GM21825 (cell line): ENCODE measurements at regions not wholly inside any gene's neighbourhood (a gene's known extent, or its start where the extent isn't known, plus 50 kb on each side); places are given as distances from the start of the nearest gene placed in this dataset.
A peak's percentile ranks its signal among the peaks of the same experiment; 100 is the strongest.

Experiments used
- ATAC-seq: cut with Tn5 transposase; IDR thresholded peaks from one replicate; pipeline ENCODE4 v1.9.1; 2021; ENCODE audit warnings: mild to moderate bottlenecking, moderate library complexity; ENCODE audit not compliant: unreplicated experiment

DNA sequence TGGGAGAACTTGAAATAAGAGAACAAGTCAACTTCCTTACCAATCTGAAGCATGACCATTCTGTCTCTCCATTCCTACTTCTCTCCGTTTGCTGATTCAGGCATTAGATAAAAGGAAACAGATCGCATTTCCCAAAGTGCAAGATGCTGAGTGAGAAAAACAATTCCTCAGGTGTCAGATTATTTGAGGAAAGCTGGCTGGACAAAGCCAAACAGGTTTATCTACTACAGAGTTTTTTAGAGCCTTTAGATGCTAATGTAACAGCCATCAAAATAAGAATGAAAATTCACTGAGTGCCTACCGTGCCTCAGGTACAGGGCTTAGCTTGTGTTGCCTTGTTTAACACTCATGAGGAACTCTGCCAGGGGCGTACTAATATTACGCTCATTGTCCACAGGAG is 135.9 kb upstream of the MBL2 start:
- no peak for ATAC-seq

DNA sequence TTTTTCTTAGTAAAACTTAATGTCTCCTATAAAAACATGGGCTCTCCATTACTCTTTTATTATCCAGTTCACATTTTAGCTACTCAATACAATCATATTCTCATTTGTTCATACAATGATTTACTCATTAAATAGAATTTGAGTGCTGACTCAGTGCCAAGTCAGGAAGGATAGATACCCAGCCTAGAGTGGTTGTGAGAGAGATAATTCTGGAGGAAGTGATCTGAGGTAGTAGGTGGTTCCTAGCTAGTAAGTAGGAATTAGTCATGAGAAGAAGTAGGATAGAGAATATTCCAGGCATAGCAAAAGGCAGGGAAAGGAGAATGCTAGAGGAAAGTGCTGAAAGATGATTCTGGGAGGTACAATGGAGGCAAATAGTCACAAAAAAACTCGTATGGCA is 133.5 kb upstream of the MBL2 start:
- no peak for ATAC-seq

- no peak for ATAC-seq
These were observed 130.9 kb upstream of the MBL2 start for GRCh38 chr10:52903397-52903938.

DNA sequence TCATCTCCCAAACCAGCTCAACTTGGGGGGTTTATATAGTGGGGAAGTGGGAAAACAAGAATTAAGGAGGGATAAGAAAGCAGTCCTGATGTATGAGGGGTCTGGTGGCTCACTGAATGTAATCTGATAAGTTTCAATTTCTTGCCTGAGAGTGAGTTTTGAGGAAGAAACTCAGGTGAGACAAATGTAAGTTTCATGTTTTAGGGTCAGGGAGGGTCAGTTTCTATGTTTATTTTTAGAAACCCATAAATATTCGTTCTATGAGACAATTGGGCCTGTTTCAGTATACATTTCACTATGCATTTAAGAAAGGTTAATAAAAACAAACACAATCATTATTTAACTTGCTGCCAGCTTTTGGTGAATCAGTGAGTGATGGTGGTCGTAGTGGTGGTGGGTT is 128.0 kb upstream of the MBL2 start:
- ATAC-seq, result peak; percentile 77

- ATAC-seq, result no peak
These were observed 124.6 kb upstream of the MBL2 start for GRCh38 chr10:52897162-52897561.

DNA sequence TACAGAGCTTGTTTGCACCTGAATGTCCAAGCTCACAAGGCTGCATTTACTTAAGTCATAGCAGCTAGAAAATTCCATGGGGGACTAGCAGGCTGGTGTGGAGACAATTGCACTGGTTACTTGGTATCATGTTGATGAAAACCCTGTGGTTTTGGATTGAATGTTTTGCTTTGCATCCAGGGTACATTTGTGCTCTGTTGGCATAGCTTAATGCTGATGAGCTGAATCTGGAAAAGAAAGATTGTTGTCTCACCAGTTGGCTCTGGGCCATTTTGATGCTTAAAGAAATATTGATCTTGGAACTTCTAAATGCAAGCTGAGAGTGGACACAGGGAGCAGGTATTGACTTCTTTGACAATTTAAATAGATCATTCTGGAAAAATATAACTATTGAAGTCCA is 122.5 kb upstream of the MBL2 start:
- no peak for ATAC-seq

DNA sequence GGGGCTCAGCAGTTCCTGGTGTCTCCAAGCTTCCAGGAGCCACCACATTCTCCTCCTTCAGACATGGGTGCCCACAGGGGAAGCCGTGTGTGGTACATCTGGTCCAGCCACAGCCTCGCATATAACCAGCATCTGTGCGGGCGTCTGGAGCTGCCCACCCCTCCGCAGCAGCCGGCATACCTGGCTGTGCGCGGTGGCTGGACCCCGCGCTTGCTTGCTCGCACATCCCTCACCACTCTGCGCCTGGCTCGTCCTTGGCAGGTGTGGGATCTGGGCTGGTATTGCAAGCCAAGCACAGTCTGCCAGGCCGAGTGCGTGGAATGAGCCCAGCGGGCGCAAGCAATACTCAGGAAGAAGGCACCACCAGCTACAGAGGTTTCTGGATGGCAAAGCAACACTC is 117.7 kb upstream of the MBL2 start:
- ATAC-seq, result no peak

DNA sequence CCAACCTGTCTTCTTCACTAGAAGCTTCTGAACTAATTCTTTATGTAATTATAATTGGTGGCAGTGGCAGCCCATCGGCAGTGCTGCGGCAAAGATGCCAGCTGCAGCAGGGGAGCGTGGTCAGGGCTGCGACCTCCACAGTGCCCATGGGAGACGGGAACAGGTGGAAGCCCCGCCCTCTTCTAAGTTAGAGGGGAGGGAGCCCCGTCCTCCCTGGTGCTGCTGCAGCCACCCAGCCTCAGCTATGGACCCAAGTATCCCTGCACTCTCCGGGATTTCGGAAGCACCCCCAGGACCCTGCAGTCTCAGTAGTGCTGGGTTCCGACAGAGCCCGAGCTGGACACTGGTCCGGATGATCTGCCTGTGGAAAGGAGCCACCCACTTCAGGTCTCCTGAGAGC is 117.0 kb upstream of the MBL2 start:
- ATAC-seq, result no peak

GRCh38 chr10:52883996-52884871 is 111.7 kb upstream of the MBL2 start:
- ATAC-seq, result peak; percentile 96

- ATAC-seq, result no peak
These were observed 106.7 kb upstream of the MBL2 start for GRCh38 chr10:52879091-52879807.

- no peak for ATAC-seq
These were observed 104.9 kb upstream of the MBL2 start for GRCh38 chr10:52877451-52877850.

DNA sequence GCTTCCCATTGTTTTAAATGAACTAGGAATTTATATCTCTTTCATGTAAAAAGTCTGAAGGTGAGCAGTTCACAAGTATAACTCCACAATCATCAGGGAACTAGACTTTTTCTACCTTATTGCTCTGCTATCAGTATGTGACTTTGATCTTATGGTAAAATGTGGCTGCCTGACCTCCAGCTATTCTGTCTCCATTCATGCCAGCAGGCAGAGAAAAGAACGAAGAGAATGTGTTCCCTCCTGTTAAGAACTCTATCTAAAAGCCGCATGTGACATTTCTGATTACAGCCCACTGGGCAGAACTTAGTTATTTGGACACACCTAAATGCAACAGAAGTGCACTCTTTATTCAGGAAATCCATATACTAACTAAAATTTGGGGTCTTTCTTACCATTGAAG is 102.8 kb upstream of the MBL2 start:
- ATAC-seq, result no peak

- ATAC-seq, result no peak
These were observed 102.0 kb upstream of the MBL2 start for GRCh38 chr10:52874581-52874980.

- no peak for ATAC-seq
These were observed 98.7 kb upstream of the MBL2 start for GRCh38 chr10:52871191-52871843.

DNA sequence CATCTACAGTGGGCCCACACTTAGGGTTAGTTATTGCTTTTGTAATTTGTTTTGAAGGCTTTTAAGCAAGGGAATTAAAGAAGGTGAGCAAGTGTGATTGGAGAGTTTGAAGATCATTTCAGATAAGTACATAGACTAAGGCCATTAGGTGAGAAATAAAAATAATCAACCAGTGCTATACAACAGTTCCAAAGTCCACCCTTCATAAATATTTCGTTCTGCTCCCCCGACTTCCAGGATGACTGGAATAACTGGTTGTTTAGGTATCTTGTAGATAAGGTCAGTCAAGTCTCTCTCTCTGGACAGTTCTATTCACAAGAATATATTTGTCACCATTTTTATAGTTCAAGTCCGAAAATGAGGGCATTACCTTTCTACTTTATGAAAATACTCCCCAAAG is 98.0 kb upstream of the MBL2 start:
- ATAC-seq, result no peak

DNA sequence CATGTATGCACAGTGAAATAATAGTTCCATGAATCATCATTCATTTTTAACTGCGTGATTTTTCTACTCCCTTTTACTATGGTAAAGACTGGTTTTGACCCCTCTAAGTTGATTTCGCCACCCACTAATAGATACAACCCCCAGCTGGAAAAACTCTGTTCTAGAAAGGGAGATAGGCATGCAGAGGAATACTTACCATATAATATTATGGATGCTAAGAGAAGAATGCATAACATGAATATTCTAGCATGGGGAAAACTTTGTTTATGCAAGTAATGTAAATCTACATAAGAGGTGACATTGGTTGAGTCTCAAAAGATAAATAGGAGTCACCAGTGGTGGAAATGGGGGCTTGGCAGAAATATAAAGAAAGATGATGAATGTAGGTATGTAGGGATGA is 97.3 kb upstream of the MBL2 start:
- ATAC-seq, result no peak

DNA sequence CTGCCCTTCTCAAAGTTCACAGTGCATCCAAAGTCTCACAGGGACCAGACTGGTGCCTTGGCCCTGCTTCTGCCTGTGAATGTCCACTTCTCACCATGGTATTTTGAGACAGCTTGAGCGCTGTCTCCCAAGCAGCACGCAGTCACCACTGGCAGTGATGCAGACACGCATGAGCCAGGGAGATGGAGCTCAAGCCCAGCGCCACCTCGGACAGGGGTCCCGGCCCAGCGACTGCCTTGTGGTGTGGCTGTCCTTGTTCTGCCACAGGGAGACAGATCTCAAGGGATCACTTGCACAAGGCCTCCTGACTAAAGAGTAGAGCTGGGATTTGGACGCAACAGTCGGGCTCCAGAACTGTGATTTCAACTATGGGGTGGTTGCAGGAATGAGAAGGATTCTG is 92.6 kb upstream of the MBL2 start:
- no peak for ATAC-seq

- no peak for ATAC-seq
These were observed 91.9 kb upstream of the MBL2 start for GRCh38 chr10:52864201-52865106.

DNA sequence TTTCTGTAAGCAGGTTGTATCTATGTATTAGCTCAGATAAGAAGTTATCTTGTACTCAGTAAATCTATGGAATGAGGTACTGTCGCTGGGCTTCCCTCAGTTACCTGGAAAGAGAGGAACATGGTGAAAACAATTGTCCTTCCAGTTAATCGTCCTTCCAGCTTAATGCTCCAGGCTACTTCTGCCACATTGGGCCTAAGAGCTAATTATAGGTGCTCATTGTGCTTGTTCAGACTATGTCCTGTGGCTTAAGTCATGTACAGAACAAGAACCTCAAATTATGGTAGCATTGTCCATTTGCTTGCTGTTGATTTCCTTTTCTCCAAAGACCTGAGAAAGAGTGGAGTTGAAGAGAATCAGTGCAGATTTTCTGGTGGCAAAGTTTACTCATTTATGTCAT is 86.1 kb upstream of the MBL2 start:
- ATAC-seq, result no peak

DNA sequence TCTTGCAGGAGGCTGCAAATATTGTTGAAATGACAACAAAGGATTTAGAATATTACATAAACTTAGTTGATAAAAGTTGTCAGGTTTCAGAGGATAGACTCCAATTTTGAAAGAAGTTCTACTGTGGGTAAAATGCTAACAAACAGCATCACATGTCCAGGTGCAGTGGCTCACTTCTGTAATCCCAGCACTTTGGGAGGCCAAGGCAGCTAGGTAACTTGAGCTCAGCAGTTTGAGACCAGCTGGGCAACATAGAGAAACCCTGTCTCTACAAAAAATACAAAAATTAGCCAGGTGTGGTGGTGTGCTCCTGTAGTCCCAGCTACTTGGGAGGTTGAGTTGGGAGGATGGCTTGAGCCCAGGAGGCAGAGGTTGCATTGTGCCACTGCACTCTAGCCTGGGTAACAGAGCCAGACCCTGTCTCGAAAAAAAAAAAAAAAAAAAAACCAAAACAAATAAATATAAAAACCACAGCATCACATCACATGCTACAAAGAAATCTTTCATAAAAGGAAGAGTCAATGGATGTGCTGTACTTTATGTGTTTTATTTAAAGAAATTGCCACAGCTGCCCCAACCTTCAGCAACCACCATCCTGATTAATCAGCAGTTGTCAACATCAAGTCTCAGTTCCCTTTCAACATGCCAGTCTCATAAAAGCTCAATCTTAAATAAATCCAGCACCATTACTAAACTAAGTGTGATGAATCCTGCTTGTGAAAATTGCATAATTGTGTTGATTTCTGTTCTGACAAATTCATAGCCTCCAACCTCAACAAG is 83.2 kb upstream of the MBL2 start:
- no peak for ATAC-seq
